ENCODE measurements at regions not wholly inside any gene's neighbourhood (a gene's known extent, or its start where the extent isn't known, plus 50 kb on each side); places are given as distances from the start of the nearest gene placed in this dataset.

- no peak overlapping the region for H3K27ac ChIP-seq (ENCODE audit: low read depth in 2 of 2, low read length in 2 of 2)
- H3K4me3 ChIP-seq (ENCODE audit: low read length in 2 of 2), result no peak overlapping the region
- no peaks in the 10 kb centered on the region for H3K4me1 ChIP-seq (ENCODE audit: control insufficient read depth in 2 of 2, insufficient read depth in 2 of 2, low read length in 2 of 2)
- no peaks in the 10 kb centered on the region for H3K36me3 ChIP-seq (ENCODE audit: control insufficient read depth in 2 of 2, insufficient read depth in 2 of 2, low read length in 2 of 2)
- H3K27me3 ChIP-seq (ENCODE audit: control insufficient read depth in 2 of 2, insufficient read depth in 2 of 2, low read length in 2 of 2), result peaks cover 0 to 3% of the 10 kb centered on the region in 2 donors
- no peaks in the 10 kb centered on the region for H3K9me3 ChIP-seq (ENCODE audit: control insufficient read depth in 2 of 2, low read length in 2 of 2)
- H3K9ac ChIP-seq (ENCODE audit: low read depth in 1 of 2, low read length in 2 of 2), result no peak overlapping the region
Observed at GRCh38 chr10:117900280-117900679, 146.5 kb downstream of the RAB11FIP2 start.

GRCh38 chr10:117903854-117904253, 142.9 kb downstream of the RAB11FIP2 start:
- Histone ChIP-seq H3K27me3 (ENCODE audit: control insufficient read depth in 2 of 2, insufficient read depth in 2 of 2, low read length in 2 of 2) (peaks cover 0 to 3% of the 10 kb centered on the region in 2 donors), H3K27ac (ENCODE audit: low read depth in 2 of 2, low read length in 2 of 2) (no peak overlapping the region), H3K36me3 (ENCODE audit: control insufficient read depth in 2 of 2, insufficient read depth in 2 of 2, low read length in 2 of 2) (no peaks in the 10 kb centered on the region), H3K4me3 (ENCODE audit: low read length in 2 of 2) (no peak overlapping the region), H3K9me3 (ENCODE audit: control insufficient read depth in 2 of 2, low read length in 2 of 2) (no peaks in the 10 kb centered on the region), H3K9ac (ENCODE audit: low read depth in 1 of 2, low read length in 2 of 2) (no peak overlapping the region), H3K4me1 (ENCODE audit: control insufficient read depth in 2 of 2, insufficient read depth in 2 of 2, low read length in 2 of 2) (no peaks in the 10 kb centered on the region)

GRCh38 chr10:117905404-117905803, 141.3 kb downstream of the RAB11FIP2 start:
- Histone ChIP-seq H3K9me3 (ENCODE audit: control insufficient read depth in 2 of 2, low read length in 2 of 2) (no peaks in the 10 kb centered on the region), H3K27ac (ENCODE audit: low read depth in 2 of 2, low read length in 2 of 2) (no peak overlapping the region), H3K9ac (ENCODE audit: low read depth in 1 of 2, low read length in 2 of 2) (no peak overlapping the region), H3K4me1 (ENCODE audit: control insufficient read depth in 2 of 2, insufficient read depth in 2 of 2, low read length in 2 of 2) (no peaks in the 10 kb centered on the region), H3K27me3 (ENCODE audit: control insufficient read depth in 2 of 2, insufficient read depth in 2 of 2, low read length in 2 of 2) (peaks cover 3% of the 10 kb centered on the region in 2 donors), H3K4me3 (ENCODE audit: low read length in 2 of 2) (no peak overlapping the region), H3K36me3 (ENCODE audit: control insufficient read depth in 2 of 2, insufficient read depth in 2 of 2, low read length in 2 of 2) (no peaks in the 10 kb centered on the region)

GRCh38 chr10:117911684-117912083, 135.1 kb downstream of the RAB11FIP2 start:
- H3K9ac ChIP-seq (ENCODE audit: low read depth in 1 of 2, low read length in 2 of 2), result no peak overlapping the region
- H3K36me3 ChIP-seq (ENCODE audit: control insufficient read depth in 2 of 2, insufficient read depth in 2 of 2, low read length in 2 of 2), result no peaks in the 10 kb centered on the region
- no peak overlapping the region for H3K4me3 ChIP-seq (ENCODE audit: low read length in 2 of 2)
- no peaks in the 10 kb centered on the region for H3K9me3 ChIP-seq (ENCODE audit: control insufficient read depth in 2 of 2, low read length in 2 of 2)
- H3K27me3 ChIP-seq (ENCODE audit: control insufficient read depth in 2 of 2, insufficient read depth in 2 of 2, low read length in 2 of 2), result peaks cover 0 to 3% of the 10 kb centered on the region in 2 donors
- H3K27ac ChIP-seq (ENCODE audit: low read depth in 2 of 2, low read length in 2 of 2), result no peak overlapping the region
- H3K4me1 ChIP-seq (ENCODE audit: control insufficient read depth in 2 of 2, insufficient read depth in 2 of 2, low read length in 2 of 2), result no peaks in the 10 kb centered on the region

- Histone ChIP-seq H3K27me3 (ENCODE audit: control insufficient read depth in 2 of 2, insufficient read depth in 2 of 2, low read length in 2 of 2) (peaks cover 0 to under 1% of the 10 kb centered on the region in 2 donors), H3K27ac (ENCODE audit: low read depth in 2 of 2, low read length in 2 of 2) (no peak overlapping the region), H3K4me3 (ENCODE audit: low read length in 2 of 2) (no peak overlapping the region), H3K9ac (ENCODE audit: low read depth in 1 of 2, low read length in 2 of 2) (no peak overlapping the region), H3K4me1 (ENCODE audit: control insufficient read depth in 2 of 2, insufficient read depth in 2 of 2, low read length in 2 of 2) (no peaks in the 10 kb centered on the region), H3K36me3 (ENCODE audit: control insufficient read depth in 2 of 2, insufficient read depth in 2 of 2, low read length in 2 of 2) (no peaks in the 10 kb centered on the region), H3K9me3 (ENCODE audit: control insufficient read depth in 2 of 2, low read length in 2 of 2) (no peaks in the 10 kb centered on the region)
Observed at GRCh38 chr10:117914334-117914733, 132.4 kb downstream of the RAB11FIP2 start.

- Histone ChIP-seq H3K27me3 (ENCODE audit: control insufficient read depth in 2 of 2, insufficient read depth in 2 of 2, low read length in 2 of 2) (no peaks in the 10 kb centered on the region), H3K9ac (ENCODE audit: low read depth in 1 of 2, low read length in 2 of 2) (no peak overlapping the region), H3K36me3 (ENCODE audit: control insufficient read depth in 2 of 2, insufficient read depth in 2 of 2, low read length in 2 of 2) (no peaks in the 10 kb centered on the region), H3K9me3 (ENCODE audit: control insufficient read depth in 2 of 2, low read length in 2 of 2) (no peaks in the 10 kb centered on the region), H3K4me3 (ENCODE audit: low read length in 2 of 2) (no peak overlapping the region), H3K27ac (ENCODE audit: low read depth in 2 of 2, low read length in 2 of 2) (no peak overlapping the region), H3K4me1 (ENCODE audit: control insufficient read depth in 2 of 2, insufficient read depth in 2 of 2, low read length in 2 of 2) (no peaks in the 10 kb centered on the region)
Observed at GRCh38 chr10:117920956-117921355, 125.8 kb downstream of the RAB11FIP2 start.

GRCh38 chr10:117921421-117921820, 125.3 kb downstream of the RAB11FIP2 start:
- Histone ChIP-seq H3K4me1 (ENCODE audit: control insufficient read depth in 2 of 2, insufficient read depth in 2 of 2, low read length in 2 of 2) (no peaks in the 10 kb centered on the region), H3K27ac (ENCODE audit: low read depth in 2 of 2, low read length in 2 of 2) (no peak overlapping the region), H3K36me3 (ENCODE audit: control insufficient read depth in 2 of 2, insufficient read depth in 2 of 2, low read length in 2 of 2) (no peaks in the 10 kb centered on the region), H3K27me3 (ENCODE audit: control insufficient read depth in 2 of 2, insufficient read depth in 2 of 2, low read length in 2 of 2) (no peaks in the 10 kb centered on the region), H3K9ac (ENCODE audit: low read depth in 1 of 2, low read length in 2 of 2) (no peak overlapping the region), H3K9me3 (ENCODE audit: control insufficient read depth in 2 of 2, low read length in 2 of 2) (no peaks in the 10 kb centered on the region), H3K4me3 (ENCODE audit: low read length in 2 of 2) (no peak overlapping the region)

- H3K9ac ChIP-seq (ENCODE audit: low read depth in 1 of 2, low read length in 2 of 2), result no peak overlapping the region
- H3K9me3 ChIP-seq (ENCODE audit: control insufficient read depth in 2 of 2, low read length in 2 of 2), result no peaks in the 10 kb centered on the region
- peaks cover 0 to 4% of the 10 kb centered on the region in 2 donors for H3K4me1 ChIP-seq (ENCODE audit: control insufficient read depth in 2 of 2, insufficient read depth in 2 of 2, low read length in 2 of 2)
- no peaks in the 10 kb centered on the region for H3K36me3 ChIP-seq (ENCODE audit: control insufficient read depth in 2 of 2, insufficient read depth in 2 of 2, low read length in 2 of 2)
- no peak overlapping the region for H3K27ac ChIP-seq (ENCODE audit: low read depth in 2 of 2, low read length in 2 of 2)
- no peaks in the 10 kb centered on the region for H3K27me3 ChIP-seq (ENCODE audit: control insufficient read depth in 2 of 2, insufficient read depth in 2 of 2, low read length in 2 of 2)
- no peak overlapping the region for H3K4me3 ChIP-seq (ENCODE audit: low read length in 2 of 2)
Observed at GRCh38 chr10:117924820-117925219, 121.9 kb downstream of the RAB11FIP2 start.

GRCh38 chr10:117925369-117925768, 121.4 kb downstream of the RAB11FIP2 start:
- H3K4me1 ChIP-seq (ENCODE audit: control insufficient read depth in 2 of 2, insufficient read depth in 2 of 2, low read length in 2 of 2), result peaks cover 0 to 4% of the 10 kb centered on the region in 2 donors
- H3K27ac ChIP-seq (ENCODE audit: low read depth in 2 of 2, low read length in 2 of 2), result no peak overlapping the region
- no peaks in the 10 kb centered on the region for H3K9me3 ChIP-seq (ENCODE audit: control insufficient read depth in 2 of 2, low read length in 2 of 2)
- no peaks in the 10 kb centered on the region for H3K27me3 ChIP-seq (ENCODE audit: control insufficient read depth in 2 of 2, insufficient read depth in 2 of 2, low read length in 2 of 2)
- no peaks in the 10 kb centered on the region for H3K36me3 ChIP-seq (ENCODE audit: control insufficient read depth in 2 of 2, insufficient read depth in 2 of 2, low read length in 2 of 2)
- no peak overlapping the region for H3K4me3 ChIP-seq (ENCODE audit: low read length in 2 of 2)
- H3K9ac ChIP-seq (ENCODE audit: low read depth in 1 of 2, low read length in 2 of 2), result no peak overlapping the region

- Histone ChIP-seq H3K36me3 (ENCODE audit: control insufficient read depth in 2 of 2, insufficient read depth in 2 of 2, low read length in 2 of 2) (no peaks in the 10 kb centered on the region), H3K9me3 (ENCODE audit: control insufficient read depth in 2 of 2, low read length in 2 of 2) (no peaks in the 10 kb centered on the region), H3K27me3 (ENCODE audit: control insufficient read depth in 2 of 2, insufficient read depth in 2 of 2, low read length in 2 of 2) (no peaks in the 10 kb centered on the region), H3K9ac (ENCODE audit: low read depth in 1 of 2, low read length in 2 of 2) (no peak overlapping the region), H3K4me3 (ENCODE audit: low read length in 2 of 2) (no peak overlapping the region), H3K4me1 (ENCODE audit: control insufficient read depth in 2 of 2, insufficient read depth in 2 of 2, low read length in 2 of 2) (peaks cover 0 to 4% of the 10 kb centered on the region in 2 donors), H3K27ac (ENCODE audit: low read depth in 2 of 2, low read length in 2 of 2) (no peak overlapping the region)
Observed at GRCh38 chr10:117926491-117926890, 120.2 kb downstream of the RAB11FIP2 start.

GRCh38 chr10:117927332-117927731, 119.4 kb downstream of the RAB11FIP2 start:
- Histone ChIP-seq H3K27me3 (ENCODE audit: control insufficient read depth in 2 of 2, insufficient read depth in 2 of 2, low read length in 2 of 2) (no peaks in the 10 kb centered on the region), H3K36me3 (ENCODE audit: control insufficient read depth in 2 of 2, insufficient read depth in 2 of 2, low read length in 2 of 2) (no peaks in the 10 kb centered on the region)

More at GRCh38 chr10:117927332-117927731, 119.4 kb downstream of the RAB11FIP2 start:
- no peak overlapping the region for H3K27ac ChIP-seq (ENCODE audit: low read depth in 2 of 2, low read length in 2 of 2)
- H3K9ac ChIP-seq (ENCODE audit: low read depth in 1 of 2, low read length in 2 of 2), result no peak overlapping the region
- peaks cover 0 to 4% of the 10 kb centered on the region in 2 donors for H3K4me1 ChIP-seq (ENCODE audit: control insufficient read depth in 2 of 2, insufficient read depth in 2 of 2, low read length in 2 of 2)
- H3K4me3 ChIP-seq (ENCODE audit: low read length in 2 of 2), result no peak overlapping the region
- H3K9me3 ChIP-seq (ENCODE audit: control insufficient read depth in 2 of 2, low read length in 2 of 2), result no peaks in the 10 kb centered on the region

Data from mucosa of rectum (tissue), 2 donors.